GM18907 (cell line): ENCODE measurements at regions not wholly inside any gene's neighbourhood (a gene's known extent, or its start where the extent isn't known, plus 50 kb on each side); places are given as distances from the start of the nearest gene placed in this dataset.

Experiments
- ATAC-seq: cut with Tn5 transposase; IDR thresholded peaks from one replicate; pipeline ENCODE4 v1.9.1; 2021; ENCODE audit warnings: mild to moderate bottlenecking, moderate library complexity; ENCODE audit not compliant: unreplicated experiment

DNA sequence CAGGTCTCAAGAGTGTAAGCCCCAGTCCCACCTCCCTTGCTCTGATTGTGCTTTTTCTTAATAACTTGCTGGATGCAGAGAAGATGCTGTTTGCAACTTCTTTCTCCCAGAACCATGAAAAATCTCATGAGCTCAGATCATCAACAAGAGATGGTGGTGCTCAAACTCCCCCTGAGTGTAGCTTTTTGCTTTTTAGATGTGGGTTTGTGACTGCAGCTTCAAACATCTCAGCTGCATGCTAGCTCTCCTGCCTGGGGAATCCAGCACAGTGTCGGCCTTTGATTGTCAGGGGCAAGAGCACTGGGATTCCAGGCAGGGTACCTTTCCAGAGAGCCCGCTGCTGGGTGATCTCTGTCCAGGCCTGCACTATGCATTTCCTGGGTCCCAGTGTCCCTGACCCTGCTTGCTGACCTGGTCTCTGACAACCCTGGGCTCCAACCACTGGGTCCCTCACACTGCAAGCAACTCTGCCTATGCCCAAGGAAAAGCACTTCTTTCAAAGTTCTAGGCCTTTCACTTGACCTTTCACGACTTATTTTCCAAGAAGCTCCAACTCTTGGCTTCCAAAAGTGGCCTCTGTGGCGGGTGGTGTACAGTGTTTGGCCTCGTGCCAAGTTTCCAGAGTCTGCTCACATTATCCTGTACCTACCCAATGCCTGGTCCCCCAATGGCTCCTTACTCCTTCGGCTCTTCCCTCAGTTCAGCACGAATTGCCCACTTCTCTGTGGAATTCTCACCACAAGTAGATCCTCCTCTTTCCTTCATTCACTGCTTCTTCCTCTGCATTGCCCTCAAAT is 69.7 kb upstream of the LY86 start:
- ATAC-seq, result no peak

GRCh38 chr6:6521961-6522482 is 66.5 kb upstream of the LY86 start:
- no peak for ATAC-seq

GRCh38 chr6:6522709-6523108 is 65.8 kb upstream of the LY86 start:
- no peak for ATAC-seq

GRCh38 chr6:6524951-6525350 is 63.6 kb upstream of the LY86 start:
- ATAC-seq, result no peak

DNA sequence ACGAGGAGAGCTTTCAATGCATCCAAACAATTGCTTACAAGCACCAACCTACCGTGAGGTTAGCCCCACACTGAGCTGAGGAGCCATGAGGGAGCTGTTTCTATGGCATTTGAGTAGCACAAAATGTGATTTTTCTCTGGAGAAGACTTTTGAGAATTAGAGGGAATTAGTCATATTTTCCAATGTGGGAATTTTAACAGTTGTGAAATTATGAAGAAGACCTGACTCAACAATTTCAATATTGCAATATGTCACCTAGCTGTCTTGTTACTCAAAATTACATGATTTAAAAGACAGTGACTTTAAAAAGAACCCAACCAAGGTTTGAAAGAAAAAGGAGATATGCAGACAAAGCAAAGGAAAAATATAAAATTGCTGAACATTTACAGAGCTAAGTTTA is 62.6 kb upstream of the LY86 start:
- ATAC-seq, result no peak

- ATAC-seq, result no peak
Measured at GRCh38 chr6:6529275-6529674, 59.2 kb upstream of the LY86 start.

DNA sequence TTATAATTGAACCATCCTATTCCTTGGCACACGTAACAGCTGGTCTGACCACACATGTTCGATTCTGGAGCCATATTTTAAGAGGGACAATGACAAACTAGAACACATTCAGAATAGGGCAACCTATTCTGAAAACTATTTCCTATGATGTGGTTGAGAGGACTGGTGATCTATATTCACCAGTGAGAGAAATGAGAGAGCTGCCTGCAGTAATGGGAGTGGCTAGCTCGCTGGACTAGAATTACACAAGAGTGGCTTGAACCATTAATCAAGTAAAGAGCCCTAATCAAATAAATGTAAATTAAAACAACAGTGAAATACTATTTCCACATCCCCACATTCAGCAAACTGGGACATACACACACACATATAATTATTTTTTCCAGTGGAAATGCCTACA is 55.3 kb upstream of the LY86 start:
- ATAC-seq, result no peak

GRCh38 chr6:6534399-6534798 is 54.1 kb upstream of the LY86 start:
- no peak for ATAC-seq

- ATAC-seq, result no peak
Measured at GRCh38 chr6:6537488-6538260, 50.8 kb upstream of the LY86 start.

GRCh38 chr6:6538261-6538660 is 50.3 kb upstream of the LY86 start:
- no peak for ATAC-seq
